ENCODE measurements at regions not wholly inside any gene's neighbourhood (a gene's known extent, or its start where the extent isn't known, plus 50 kb on each side); places are given as distances from the start of the nearest gene placed in this dataset.

DNA sequence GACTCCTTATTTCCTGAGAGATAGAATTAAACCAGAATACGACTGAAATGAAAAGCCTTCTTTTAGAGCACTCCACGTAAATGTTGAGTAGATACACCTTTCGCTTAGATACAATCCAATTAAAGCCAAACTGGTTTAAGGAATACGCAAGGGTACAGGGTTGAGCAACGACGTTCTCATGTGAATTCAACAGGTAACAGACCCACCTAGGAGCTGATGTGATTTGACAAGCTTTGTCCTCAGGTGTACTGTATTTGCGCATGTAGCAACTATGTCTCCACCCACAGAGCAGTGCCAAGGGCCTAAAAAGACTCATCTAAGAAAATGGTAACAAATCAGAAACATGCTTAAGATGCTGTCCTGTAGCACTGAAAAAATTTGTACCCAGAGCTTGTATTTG is 139.6 kb downstream of the GATA3 start:
- TF ChIP-seq POLR2AphosphoS5 (IDR thresholded peaks at IDR 0.05; ENCODE audit: insufficient read depth, low read depth, low read length) (no peak), POLR2A (IDR thresholded peaks at IDR 0.05; ENCODE audit: low read depth, low read length) (no peak), EZH2 (IDR thresholded peaks at IDR 0.05; ENCODE audit: borderline replicate concordance, low read depth, low read length, severe bottlenecking) (no peak), JUN (IDR thresholded peaks at IDR 0.05; ENCODE audit: borderline replicate concordance, insufficient read depth, insufficient read length, low read depth) (no peak)
- TF ChIP-seq, protein P1, sequence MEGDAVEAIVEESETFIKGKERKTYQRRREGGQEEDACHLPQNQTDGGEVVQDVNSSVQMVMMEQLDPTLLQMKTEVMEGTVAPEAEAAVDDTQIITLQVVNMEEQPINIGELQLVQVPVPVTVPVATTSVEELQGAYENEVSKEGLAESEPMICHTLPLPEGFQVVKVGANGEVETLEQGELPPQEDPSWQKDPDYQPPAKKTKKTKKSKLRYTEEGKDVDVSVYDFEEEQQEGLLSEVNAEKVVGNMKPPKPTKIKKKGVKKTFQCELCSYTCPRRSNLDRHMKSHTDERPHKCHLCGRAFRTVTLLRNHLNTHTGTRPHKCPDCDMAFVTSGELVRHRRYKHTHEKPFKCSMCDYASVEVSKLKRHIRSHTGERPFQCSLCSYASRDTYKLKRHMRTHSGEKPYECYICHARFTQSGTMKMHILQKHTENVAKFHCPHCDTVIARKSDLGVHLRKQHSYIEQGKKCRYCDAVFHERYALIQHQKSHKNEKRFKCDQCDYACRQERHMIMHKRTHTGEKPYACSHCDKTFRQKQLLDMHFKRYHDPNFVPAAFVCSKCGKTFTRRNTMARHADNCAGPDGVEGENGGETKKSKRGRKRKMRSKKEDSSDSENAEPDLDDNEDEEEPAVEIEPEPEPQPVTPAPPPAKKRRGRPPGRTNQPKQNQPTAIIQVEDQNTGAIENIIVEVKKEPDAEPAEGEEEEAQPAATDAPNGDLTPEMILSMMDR (IDR thresholded peaks at IDR 0.05; ENCODE audit: extremely low read depth in 1 of 2, insufficient read depth in 1 of 2, low read depth in 1 of 2, low read length in 2 of 2): no peak

All from endothelial cell of umbilical vein (primary cell).